ENCODE measurements at regions not wholly inside any gene's neighbourhood (a gene's known extent, or its start where the extent isn't known, plus 50 kb on each side); places are given as distances from the start of the nearest gene placed in this dataset.

DNA sequence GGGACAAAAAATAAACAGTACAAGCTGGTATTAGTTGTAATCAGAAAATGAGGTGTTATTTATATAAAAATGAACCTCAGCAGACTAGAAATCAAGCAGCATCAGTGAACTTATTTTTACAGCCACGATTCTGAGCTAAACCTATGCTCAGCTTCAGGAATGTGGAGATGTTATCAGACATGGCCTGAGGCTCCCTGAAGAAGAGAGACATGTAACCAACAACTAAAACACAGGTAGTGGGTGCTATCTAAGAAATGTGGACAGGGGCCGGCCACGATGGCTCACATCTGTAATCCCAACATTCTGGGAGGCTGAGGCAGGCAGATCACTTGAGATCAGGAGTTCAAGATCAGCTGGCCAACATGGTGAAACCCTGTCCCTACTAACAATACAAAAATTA lies 534.3 kb downstream of the VRK1 start:
- POLR2A ChIA-PET (ENCODE audit: unreplicated experiment) = no interaction called here
- dilution Hi-C loops (cut with HindIII; ENCODE audit: low sequenced_read_pairs, unreplicated experiment) = no loop called here
- H3K9me3 ChIP-seq (ENCODE audit: control insufficient read depth, insufficient read depth, low read length) = peaks cover 23% of the 10 kb centered on the region
- H3K4me1 ChIP-seq (ENCODE audit: control insufficient read depth, insufficient read depth, low read length) = no peaks in the 10 kb centered on the region
- H3K9ac ChIP-seq (ENCODE audit: low read depth, low read length) = no peak overlapping the region
- no peak for DNase-seq
- H4K8ac ChIP-seq (ENCODE audit: low read depth in 2 of 2, low read length in 2 of 2) = no peak overlapping the region
- TF ChIP-seq MAZ (IDR thresholded peaks at IDR 0.05; ENCODE audit: borderline replicate concordance, low read depth, low read length) = no peak
- TF ChIP-seq, protein P1, sequence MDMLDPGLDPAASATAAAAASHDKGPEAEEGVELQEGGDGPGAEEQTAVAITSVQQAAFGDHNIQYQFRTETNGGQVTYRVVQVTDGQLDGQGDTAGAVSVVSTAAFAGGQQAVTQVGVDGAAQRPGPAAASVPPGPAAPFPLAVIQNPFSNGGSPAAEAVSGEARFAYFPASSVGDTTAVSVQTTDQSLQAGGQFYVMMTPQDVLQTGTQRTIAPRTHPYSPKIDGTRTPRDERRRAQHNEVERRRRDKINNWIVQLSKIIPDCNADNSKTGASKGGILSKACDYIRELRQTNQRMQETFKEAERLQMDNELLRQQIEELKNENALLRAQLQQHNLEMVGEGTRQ (IDR thresholded peaks at IDR 0.05; ENCODE audit: low read depth, low read length) = no peak
- no peak for TF ChIP-seq RFX5 (IDR thresholded peaks at IDR 0.05; ENCODE audit: low read depth, low read length)
- TF ChIP-seq RAD21 (IDR thresholded peaks at IDR 0.05; ENCODE audit: low read length) = no peak
- TF ChIP-seq CEBPB (IDR thresholded peaks at IDR 0.05; ENCODE audit: low read depth, low read length) = no peak
- no peak for TF ChIP-seq RCOR1 (IDR thresholded peaks at IDR 0.05; ENCODE audit: insufficient replicate concordance, low read length)
- H3K4me3 ChIP-seq (ENCODE audit: insufficient read depth, low read depth, low read length) = no peak overlapping the region
- no peak for ATAC-seq (ENCODE audit: low read depth)
- H2AFZ ChIP-seq (replicated peaks; ENCODE audit: low read length, poor library complexity) = no peak overlapping the region
- H3K18ac ChIP-seq (ENCODE audit: low read depth, low read length) = no peak overlapping the region
- BruUV-seq (replicated peaks) = no TSS peak
- no peak overlapping the region for H3K4ac ChIP-seq (ENCODE audit: low read depth, low read length)
- H2BK15ac ChIP-seq (ENCODE audit: low read depth, low read length) = no peak overlapping the region
- H2BK5ac ChIP-seq (ENCODE audit: low read depth, low read length, poor library complexity, severe bottlenecking) = no peak overlapping the region
- no peaks in the 10 kb centered on the region for H3K9me1 ChIP-seq (ENCODE audit: insufficient read depth, low read length)
- no peak overlapping the region for H3K56ac ChIP-seq (ENCODE audit: extremely low read depth, insufficient read depth, low read length)
- H4K91ac ChIP-seq (ENCODE audit: insufficient read depth, low read depth, low read length) = no peak overlapping the region
- no peak overlapping the region for H3K23ac ChIP-seq (ENCODE audit: low read depth, low read length)
- H3K36me3 ChIP-seq (ENCODE audit: control insufficient read depth, insufficient read depth, low read length) = no peaks in the 10 kb centered on the region
- H2BK20ac ChIP-seq (ENCODE audit: low read depth, low read length) = no peak overlapping the region
- H2BK120ac ChIP-seq (ENCODE audit: low read depth, low read length) = no peak overlapping the region
- H3K27ac ChIP-seq (ENCODE audit: insufficient read depth, low read length) = no peak overlapping the region
- in situ Hi-C loops (cut with MboI; ENCODE audit: low sequenced_read_pairs) = no loop called here
- H3K27me3 ChIP-seq (ENCODE audit: control insufficient read depth, insufficient read depth, low read length) = no peaks in the 10 kb centered on the region
- no CpG with 5 or more reads among the region's 3 CpGs for WGBS, 2 experiments (ENCODE audit: extremely low coverage in 2 of 2, insufficient read length in 1 of 2)
- no peak overlapping the region for H3K4me2 ChIP-seq (ENCODE audit: low read depth, low read length)
- H3K79me1 ChIP-seq (ENCODE audit: low read depth in 1 of 2, low read length in 2 of 2) = no peaks in the 10 kb centered on the region
- intact Hi-C loops (cut with micrococcal nuclease) = no loop called here
- H2AK5ac ChIP-seq (ENCODE audit: low read depth, low read length) = no peak overlapping the region
- CTCF ChIA-PET = no interaction called here
- no peaks in the 10 kb centered on the region for H4K20me1 ChIP-seq (ENCODE audit: insufficient read depth, low read length)
- no peak overlapping the region for H4K5ac ChIP-seq (ENCODE audit: low read depth, low read length)
- H2AK9ac ChIP-seq (replicated peaks; ENCODE audit: low read depth, low read length, poor library complexity) = no peak overlapping the region
- H3K14ac ChIP-seq (replicated peaks; ENCODE audit: low read depth, low read length) = no peak overlapping the region

Measured in IMR-90 (cell line).